ENCODE measurements at regions not wholly inside any gene's neighbourhood (a gene's known extent, or its start where the extent isn't known, plus 50 kb on each side); places are given as distances from the start of the nearest gene placed in this dataset.

DNA sequence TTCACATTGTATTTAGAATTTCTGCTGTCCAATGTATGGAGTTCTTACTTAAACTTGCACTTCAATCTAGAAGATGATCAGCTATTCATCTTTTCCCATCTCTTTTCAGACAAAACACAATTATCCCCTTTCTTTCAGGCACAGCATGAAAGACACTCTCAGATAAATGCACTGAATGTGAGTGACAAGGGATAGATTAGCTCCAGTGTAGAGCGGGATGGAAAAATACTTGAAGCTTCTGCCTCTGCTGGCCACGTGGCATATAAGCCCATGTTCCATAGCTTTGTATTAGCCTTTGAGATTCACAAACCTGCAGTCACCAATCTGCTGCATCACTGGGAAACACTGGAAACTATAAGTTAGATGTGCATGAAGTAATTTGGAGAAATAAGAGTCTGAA is 162.2 kb upstream of the FAM3C start:
- H3K9me3 ChIP-seq (ENCODE audit: control insufficient read depth in 2 of 3, insufficient read depth in 1 of 3, low read length in 3 of 3), result no peaks in the 10 kb centered on the region
- DNase-seq (no peak), FAIRE-seq (no peak)
- H3K27me3 ChIP-seq (ENCODE audit: control insufficient read depth, insufficient read depth, low read length), result no peaks in the 10 kb centered on the region
- H3K4me3 ChIP-seq (ENCODE audit: low read length in 3 of 3), result no peak overlapping the region
- no peak overlapping the region for H3K27ac ChIP-seq (ENCODE audit: low read depth in 2 of 2, low read length in 2 of 2)
- intact Hi-C loops (cut with DNase I), result loop anchor here (5.0 kb wide), 1 partner anchor 191 kb away; no protein-coding TSS in a partner anchor
- H3K36me3 ChIP-seq (ENCODE audit: control insufficient read depth in 2 of 3, insufficient read depth in 3 of 3, low read length in 3 of 3), result no peaks in the 10 kb centered on the region
- TF ChIP-seq, protein P1, sequence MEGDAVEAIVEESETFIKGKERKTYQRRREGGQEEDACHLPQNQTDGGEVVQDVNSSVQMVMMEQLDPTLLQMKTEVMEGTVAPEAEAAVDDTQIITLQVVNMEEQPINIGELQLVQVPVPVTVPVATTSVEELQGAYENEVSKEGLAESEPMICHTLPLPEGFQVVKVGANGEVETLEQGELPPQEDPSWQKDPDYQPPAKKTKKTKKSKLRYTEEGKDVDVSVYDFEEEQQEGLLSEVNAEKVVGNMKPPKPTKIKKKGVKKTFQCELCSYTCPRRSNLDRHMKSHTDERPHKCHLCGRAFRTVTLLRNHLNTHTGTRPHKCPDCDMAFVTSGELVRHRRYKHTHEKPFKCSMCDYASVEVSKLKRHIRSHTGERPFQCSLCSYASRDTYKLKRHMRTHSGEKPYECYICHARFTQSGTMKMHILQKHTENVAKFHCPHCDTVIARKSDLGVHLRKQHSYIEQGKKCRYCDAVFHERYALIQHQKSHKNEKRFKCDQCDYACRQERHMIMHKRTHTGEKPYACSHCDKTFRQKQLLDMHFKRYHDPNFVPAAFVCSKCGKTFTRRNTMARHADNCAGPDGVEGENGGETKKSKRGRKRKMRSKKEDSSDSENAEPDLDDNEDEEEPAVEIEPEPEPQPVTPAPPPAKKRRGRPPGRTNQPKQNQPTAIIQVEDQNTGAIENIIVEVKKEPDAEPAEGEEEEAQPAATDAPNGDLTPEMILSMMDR (IDR thresholded peaks at IDR 0.05; ENCODE audit: borderline replicate concordance, extremely low read depth, insufficient read depth), result no peak
- no peaks in the 10 kb centered on the region for H3K4me1 ChIP-seq (ENCODE audit: control insufficient read depth in 2 of 3, insufficient read depth in 2 of 3, low read depth in 1 of 3, low read length in 3 of 3)
- H3K9ac ChIP-seq (ENCODE audit: low read length in 3 of 3), result no peak overlapping the region

DNA sequence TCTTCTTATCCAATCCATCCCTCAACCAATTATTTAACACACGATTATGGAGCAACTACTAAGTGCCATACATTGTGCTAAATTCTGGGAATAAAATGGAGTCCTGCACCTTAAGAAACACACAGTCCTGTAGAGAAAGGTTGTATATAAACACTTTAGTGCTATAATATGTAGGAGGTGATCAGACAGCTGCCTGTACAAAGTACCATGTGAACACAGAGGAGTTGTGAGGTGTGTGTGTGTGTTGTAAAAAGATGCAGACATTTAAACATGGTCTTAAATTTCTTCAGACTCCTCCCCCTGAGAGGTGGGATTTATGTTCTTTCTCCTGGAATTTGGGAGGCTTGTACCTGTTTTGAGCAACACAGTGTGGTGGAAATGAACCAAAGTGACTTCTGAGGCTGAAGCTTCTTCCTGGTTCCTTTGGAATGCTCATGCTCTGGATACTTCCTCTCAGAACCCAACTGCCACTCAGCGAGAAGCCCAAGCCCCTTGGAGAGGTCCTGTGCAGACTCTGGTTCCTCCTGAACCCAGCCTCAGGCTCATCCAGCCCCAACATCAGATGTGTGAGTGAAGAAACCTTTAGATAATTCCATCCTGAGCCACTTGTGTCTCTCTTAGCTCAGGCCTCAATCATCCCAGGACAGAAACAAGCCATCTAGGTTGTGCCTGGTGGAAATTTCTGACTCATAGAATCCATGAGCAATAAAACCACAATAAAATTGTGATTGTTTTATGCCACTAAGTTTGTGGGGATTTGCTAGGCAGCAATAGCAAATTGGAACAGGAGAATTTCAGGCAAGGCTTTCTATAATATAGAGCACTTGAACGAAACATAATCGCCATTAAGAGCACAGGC is 161.2 kb upstream of the FAM3C start:
- Histone ChIP-seq H3K36me3 (ENCODE audit: control insufficient read depth in 2 of 3, insufficient read depth in 3 of 3, low read length in 3 of 3) (no peaks in the 10 kb centered on the region), H3K27me3 (ENCODE audit: control insufficient read depth, insufficient read depth, low read length) (no peaks in the 10 kb centered on the region), H3K27ac (ENCODE audit: low read depth in 2 of 2, low read length in 2 of 2) (no peak overlapping the region), H3K4me3 (ENCODE audit: low read length in 3 of 3) (no peak overlapping the region), H3K4me1 (ENCODE audit: control insufficient read depth in 2 of 3, insufficient read depth in 2 of 3, low read depth in 1 of 3, low read length in 3 of 3) (no peaks in the 10 kb centered on the region), H3K9me3 (ENCODE audit: control insufficient read depth in 2 of 3, insufficient read depth in 1 of 3, low read length in 3 of 3) (no peaks in the 10 kb centered on the region), H3K9ac (ENCODE audit: low read length in 3 of 3) (no peak overlapping the region)
- TF ChIP-seq, protein P1 (IDR thresholded peaks at IDR 0.05; ENCODE audit: borderline replicate concordance, extremely low read depth, insufficient read depth), result no peak
- intact Hi-C loops (cut with DNase I), result loop anchor here (5.0 kb wide), 1 partner anchor 190 kb away; no protein-coding TSS in a partner anchor
- FAIRE-seq (no peak), DNase-seq (no peak)

DNA sequence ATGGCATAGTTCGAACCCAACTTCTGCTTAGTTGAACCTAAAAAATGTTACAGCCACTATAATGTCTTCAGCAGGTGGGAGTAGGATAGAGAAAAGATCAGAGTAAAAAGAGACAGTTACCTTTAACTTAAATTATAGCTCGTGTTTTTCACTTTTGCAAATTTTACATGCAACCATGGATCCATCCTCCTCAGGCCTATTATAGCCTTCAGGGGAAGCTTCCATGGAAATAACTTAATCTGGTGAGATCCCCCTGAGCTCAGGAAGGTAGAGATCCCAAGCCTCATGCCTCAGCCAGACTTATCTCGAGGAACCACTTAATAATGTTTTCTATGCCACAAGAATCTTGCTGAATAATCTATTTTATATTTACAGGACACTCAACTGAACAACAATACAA is 159.4 kb upstream of the FAM3C start:
- no peak for DNase-seq
- Histone ChIP-seq H3K4me3 (ENCODE audit: low read length in 3 of 3) (no peak overlapping the region), H3K9ac (ENCODE audit: low read length in 3 of 3) (no peak overlapping the region), H3K36me3 (ENCODE audit: control insufficient read depth in 2 of 3, insufficient read depth in 3 of 3, low read length in 3 of 3) (no peaks in the 10 kb centered on the region), H3K27me3 (ENCODE audit: control insufficient read depth, insufficient read depth, low read length) (no peaks in the 10 kb centered on the region), H3K27ac (ENCODE audit: low read depth in 2 of 2, low read length in 2 of 2) (no peak overlapping the region), H3K9me3 (ENCODE audit: control insufficient read depth in 2 of 3, insufficient read depth in 1 of 3, low read length in 3 of 3) (no peaks in the 10 kb centered on the region), H3K4me1 (ENCODE audit: control insufficient read depth in 2 of 3, insufficient read depth in 2 of 3, low read depth in 1 of 3, low read length in 3 of 3) (no peaks in the 10 kb centered on the region)
- TF ChIP-seq, protein P1 (IDR thresholded peaks at IDR 0.05; ENCODE audit: borderline replicate concordance, extremely low read depth, insufficient read depth), result no peak
- intact Hi-C loops (cut with DNase I), result loop anchor here (5.0 kb wide), 1 partner anchor 188 kb away; no protein-coding TSS in a partner anchor
- no peak for FAIRE-seq
